Gastrocnemius medialis (tissue), 4 donors: ENCODE measurements at regions not wholly inside any gene's neighbourhood (a gene's known extent, or its start where the extent isn't known, plus 50 kb on each side); places are given as distances from the start of the nearest gene placed in this dataset.

Experiments
- POLR2A ChIP-seq, 2 donors: fragments of 450-650 bp; IDR thresholded peaks; one replicate each; pipeline ENCODE4 v1.6.1; 2017; ENCODE audit warnings: antibody characterized with exemption in 2 of 2, mild to moderate bottlenecking in 2 of 2, moderate library complexity in 2 of 2
- TF ChIP-seq, protein P1 (sequence below), 5 experiments: fragments of 450-650 bp in 3 of 5; fragments of 200-600 bp in 2 of 5; sonication (generic) in 2 of 5; IDR thresholded peaks in 4 of 5; conservative IDR thresholded peaks in 1 of 5; 1 replicate in 4 of 5; 2 replicates in 1 of 5; pipeline ENCODE4 v1.5.1; 2016 to 2019; ENCODE audit warnings: antibody characterized with exemption in 5 of 5, mild to moderate bottlenecking in 3 of 5, moderate library complexity in 3 of 5

DNA sequence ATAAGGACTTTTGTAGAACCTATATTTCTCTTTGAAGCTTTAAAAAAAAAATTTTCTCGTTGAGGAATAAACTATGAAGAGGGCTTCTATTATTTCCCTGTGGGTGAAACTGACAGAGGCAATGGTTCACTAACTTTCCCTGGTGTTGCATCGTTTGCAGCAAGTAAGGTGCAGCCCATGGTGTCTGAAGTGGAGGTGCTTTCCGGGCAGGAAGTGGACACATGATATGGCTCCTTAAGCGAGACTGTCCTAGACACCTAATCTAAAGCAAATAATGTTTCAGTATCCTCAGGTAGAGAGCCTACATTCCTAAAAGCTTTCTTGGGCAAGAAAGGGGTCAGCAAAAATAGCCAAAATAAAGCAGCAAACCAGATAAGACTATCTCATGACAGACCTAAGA lies 437.6 kb upstream of the ARGLU1 start:
- no peak for TF ChIP-seq POLR2A (IDR thresholded peaks at IDR 0.05)
- TF ChIP-seq, protein P1, sequence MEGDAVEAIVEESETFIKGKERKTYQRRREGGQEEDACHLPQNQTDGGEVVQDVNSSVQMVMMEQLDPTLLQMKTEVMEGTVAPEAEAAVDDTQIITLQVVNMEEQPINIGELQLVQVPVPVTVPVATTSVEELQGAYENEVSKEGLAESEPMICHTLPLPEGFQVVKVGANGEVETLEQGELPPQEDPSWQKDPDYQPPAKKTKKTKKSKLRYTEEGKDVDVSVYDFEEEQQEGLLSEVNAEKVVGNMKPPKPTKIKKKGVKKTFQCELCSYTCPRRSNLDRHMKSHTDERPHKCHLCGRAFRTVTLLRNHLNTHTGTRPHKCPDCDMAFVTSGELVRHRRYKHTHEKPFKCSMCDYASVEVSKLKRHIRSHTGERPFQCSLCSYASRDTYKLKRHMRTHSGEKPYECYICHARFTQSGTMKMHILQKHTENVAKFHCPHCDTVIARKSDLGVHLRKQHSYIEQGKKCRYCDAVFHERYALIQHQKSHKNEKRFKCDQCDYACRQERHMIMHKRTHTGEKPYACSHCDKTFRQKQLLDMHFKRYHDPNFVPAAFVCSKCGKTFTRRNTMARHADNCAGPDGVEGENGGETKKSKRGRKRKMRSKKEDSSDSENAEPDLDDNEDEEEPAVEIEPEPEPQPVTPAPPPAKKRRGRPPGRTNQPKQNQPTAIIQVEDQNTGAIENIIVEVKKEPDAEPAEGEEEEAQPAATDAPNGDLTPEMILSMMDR (IDR thresholded peaks at IDR 0.05 in 4 of 5, conservative IDR thresholded peaks at IDR 0.05 in 1 of 5): no peak
